Muscle of arm (tissue), 1 donor: ENCODE measurements at regions not wholly inside any gene's neighbourhood (a gene's known extent, or its start where the extent isn't known, plus 50 kb on each side); places are given as distances from the start of the nearest gene placed in this dataset.
A peak's percentile ranks its signal among the peaks of the same experiment; 100 is the strongest.
"Not testable (repeated sequence)": the region's sequence is repeated elsewhere in the genome, so short reads cannot be mapped to it uniquely, and the experiment has no call there.

Experiments
- DNase-seq: peaks from one replicate; pipeline ENCODE4 v3.0.0-alpha.2; 2013

DNA sequence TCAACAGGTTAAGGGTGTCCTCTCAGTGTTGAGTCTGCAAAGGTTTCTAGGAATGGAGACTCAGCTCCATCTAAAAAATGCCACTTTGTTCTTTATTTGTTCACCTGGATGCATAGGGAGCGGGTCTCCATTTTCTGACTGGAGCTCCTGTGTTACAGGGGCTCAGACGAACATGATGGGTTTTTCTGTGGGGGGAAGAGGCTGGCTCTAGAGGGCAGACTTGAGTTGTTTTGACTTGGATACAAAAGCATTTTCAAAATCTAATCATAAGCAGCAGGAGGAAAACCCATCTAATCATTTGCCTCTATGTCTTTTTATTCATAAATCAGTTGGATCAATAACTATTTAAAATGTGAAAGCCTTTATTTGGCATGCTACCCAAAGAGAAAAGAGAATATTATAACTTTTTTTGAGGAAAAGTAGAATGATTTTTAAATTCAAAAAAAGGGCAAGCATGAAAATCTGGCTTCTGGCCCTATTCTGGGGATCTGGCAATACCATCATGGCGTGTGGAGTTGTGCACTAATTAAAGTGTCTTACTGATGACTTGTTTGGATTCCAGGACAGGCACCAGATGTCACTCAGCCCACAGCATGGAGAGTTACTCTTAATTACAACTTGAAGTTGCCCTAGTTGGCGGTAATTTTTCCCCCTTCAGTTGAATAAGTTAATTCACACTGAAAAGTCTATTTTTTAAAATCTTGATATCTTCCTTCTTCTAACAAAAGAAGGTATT, 594.9 kb downstream of the REEP3 start:
- DNase-seq: peak; percentile 5

DNA sequence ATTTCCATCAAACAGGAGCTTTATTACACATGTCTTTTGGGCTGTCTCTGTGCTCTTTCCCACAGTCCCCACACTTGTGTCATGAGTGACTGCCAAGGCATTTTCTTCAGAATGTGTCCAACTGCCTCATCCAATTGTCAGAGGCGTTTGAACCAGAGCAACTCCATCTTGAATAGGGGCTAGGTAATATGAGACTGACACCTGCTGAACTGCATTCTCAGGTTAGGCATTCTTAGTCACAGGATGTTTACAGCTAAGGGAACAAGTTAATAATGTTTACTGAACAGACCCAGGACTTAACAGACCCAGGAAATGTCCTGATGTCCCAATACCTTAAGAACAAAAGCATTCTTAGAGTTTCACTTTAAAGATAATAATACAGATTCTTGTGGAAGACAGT, 595.5 kb downstream of the REEP3 start:
- DNase-seq: no peak

DNA sequence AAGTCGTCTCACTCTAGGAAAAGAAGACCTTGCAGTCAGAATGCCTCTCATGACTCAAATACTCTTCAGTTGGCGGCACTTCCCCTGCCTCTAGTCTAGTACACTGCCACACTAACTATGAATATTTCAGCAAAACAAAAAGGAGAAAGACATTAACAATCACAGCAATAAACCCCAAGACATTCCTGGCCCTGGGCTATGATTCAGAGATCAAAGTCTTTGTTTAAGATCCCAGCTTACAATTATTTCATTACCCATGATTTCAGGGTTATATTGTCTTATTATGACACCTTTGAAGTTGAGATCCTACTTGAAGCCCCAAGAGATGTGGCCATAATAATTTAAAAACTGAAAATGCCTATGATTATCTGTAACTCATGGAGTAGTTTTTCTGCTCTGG, 597.5 kb downstream of the REEP3 start:
- no peak for DNase-seq

- not testable (repeated sequence) for DNase-seq
These were observed 599.2 kb downstream of the REEP3 start for GRCh38 chr10:64120301-64120980.

DNA sequence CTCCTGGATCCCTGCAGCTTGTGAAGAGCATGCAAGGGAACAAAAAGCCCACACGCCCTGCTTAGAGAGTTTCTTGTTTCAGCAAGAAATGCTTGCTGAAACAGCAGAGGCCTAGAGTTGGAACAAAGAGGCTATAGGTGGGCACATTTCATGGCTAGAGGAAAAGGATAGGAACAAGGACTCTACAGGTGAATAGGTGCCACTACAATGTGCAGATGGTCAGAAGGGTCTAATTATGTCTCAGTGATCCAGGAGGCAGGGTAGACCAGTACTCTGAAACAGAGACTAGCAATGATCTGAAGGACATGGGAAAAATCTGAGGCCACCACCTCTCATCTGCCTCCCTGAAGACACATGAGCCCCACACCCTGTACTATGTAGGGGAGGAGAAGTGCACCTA, 609.0 kb downstream of the REEP3 start:
- no peak for DNase-seq

GRCh38 chr10:64134676-64135075, 613.5 kb downstream of the REEP3 start:
- DNase-seq: no peak

- no peak for DNase-seq
These were observed 621.2 kb downstream of the REEP3 start for GRCh38 chr10:64142395-64142794.

GRCh38 chr10:64148607-64149006, 627.4 kb downstream of the REEP3 start:
- peak; percentile 35 for DNase-seq

DNA sequence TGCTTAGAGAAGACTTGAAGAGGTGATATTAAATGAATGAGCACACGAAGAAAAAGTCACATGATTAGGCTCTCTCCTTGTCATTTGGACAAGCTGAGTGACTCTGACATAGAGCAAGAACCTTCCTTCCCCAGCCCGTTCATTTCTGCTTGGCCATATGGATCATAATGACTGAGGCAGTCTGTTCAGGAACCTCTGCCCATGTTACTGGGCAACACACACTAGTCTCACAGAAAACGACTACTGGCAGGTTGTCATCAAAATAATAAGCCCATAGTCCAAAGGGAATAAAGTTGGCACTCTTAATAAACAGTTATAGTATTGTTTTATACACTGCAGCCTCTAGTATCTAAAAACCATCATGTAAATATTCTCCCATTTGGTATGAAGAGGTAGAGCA, 635.0 kb downstream of the REEP3 start:
- no peak for DNase-seq

DNA sequence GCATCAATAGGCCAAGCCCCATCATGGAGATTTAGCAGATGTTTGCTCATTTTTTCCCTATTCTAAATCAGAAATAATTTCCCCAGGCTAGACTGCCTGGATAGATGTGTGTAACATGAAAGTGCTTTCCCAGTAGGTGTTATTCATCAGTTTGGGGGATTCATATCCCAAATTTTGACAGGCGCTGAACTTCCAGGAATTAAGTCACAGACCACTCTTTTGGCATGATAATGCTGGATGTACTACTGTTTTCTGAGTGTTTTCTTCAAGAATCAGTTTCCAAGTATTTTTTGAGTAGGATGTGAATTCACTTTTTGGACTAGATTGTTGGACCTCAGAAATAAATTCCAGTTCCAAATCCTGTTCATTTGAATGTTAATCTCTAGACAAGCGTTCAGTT, 637.4 kb downstream of the REEP3 start:
- peak; percentile 7 for DNase-seq

- DNase-seq: no peak
These were observed 639.0 kb downstream of the REEP3 start for GRCh38 chr10:64159910-64160872.

- no peak for DNase-seq
These were observed 649.6 kb downstream of the REEP3 start for GRCh38 chr10:64170791-64171190.

- no peak for DNase-seq
These were observed 652.6 kb downstream of the REEP3 start for GRCh38 chr10:64173826-64174225.

- DNase-seq: no peak
These were observed 653.6 kb downstream of the REEP3 start for GRCh38 chr10:64174666-64175255.

DNA sequence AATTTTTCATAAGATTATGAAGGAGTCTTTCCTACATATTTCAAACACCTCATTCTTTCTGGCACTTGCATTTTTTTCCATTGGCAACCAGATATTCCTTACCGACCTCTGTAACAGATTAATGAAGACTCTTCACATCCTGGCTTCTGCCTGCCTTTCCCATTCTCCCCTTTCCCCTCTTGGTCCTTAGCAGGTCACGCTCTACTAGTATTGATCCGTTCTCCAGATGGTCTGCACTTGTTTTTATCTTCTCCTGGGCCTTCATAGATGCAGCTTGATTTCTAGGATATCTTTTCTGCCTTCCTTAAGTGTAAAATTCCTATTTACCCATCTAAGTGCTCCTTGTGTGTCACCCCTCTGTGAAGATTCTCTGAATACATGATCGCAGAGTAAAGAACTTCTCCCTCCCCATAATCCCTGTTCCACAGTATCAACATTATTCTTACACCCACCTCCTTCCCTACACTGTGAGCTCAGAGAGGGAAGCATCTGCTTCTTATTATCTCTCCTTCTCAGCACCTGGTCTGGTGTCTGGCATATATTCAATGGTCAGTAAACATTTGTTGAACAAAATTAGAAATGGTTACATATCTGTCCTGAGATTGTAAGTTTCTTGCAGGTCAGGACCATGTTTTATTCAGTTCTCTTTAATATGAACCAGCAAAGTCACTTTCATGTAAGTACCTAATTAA, 654.2 kb downstream of the REEP3 start:
- peak; percentile 12 for DNase-seq

GRCh38 chr10:64182671-64183070, 661.5 kb downstream of the REEP3 start:
- no peak for DNase-seq

- DNase-seq: no peak
These were observed 670.1 kb downstream of the REEP3 start for GRCh38 chr10:64191286-64191685.

DNA sequence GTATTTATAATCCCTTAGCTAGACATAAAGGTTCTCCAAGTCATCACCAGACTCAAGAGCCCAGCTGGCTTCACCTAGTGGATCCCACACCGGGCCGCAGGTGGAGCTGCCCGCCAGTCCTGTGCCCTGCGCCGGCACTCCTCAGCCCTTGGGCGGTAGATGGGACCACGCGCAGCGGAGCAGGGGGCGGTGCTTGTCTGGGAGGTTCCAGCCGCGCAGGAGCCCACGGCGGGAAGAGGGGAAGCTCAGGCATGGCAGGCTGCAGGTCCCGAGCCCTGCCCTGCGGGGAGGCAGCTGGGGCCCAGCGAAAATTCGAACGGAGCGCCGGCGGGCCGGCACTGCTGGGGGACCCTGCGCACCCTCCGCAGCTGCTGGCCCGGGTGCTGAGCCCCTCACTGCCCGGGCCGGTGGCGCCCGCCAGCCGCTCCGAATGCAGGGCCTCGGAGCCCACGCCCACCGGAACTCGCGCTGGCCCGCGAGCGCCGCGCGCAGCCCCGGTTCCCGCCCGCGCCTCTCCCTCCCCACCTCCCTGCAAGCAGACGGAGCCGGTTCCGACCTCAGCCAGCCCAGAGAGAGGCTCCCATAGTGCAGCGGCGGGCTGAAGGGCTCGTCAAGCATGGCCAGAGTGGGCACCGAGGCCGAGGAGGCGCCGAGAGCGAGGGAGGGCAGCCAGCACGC, 675.6 kb downstream of the REEP3 start:
- DNase-seq: no peak

DNA sequence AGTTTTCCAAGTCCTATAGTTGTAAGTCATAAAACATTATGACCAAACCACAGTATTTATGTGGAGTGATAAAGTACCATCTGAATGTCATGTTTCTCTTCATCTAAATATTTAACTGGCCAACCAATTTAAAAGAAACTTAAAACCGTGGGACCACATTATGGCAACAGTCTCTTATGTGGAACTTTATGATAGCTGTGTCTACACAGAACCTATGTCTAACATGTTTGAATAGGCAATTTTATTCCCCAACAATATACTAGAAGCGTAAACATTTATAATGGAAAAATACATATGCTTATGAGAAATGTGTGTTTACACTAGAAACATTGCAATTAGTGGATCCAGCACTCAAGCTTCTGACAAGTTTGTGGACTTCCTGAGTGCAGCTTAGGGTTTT, 680.7 kb downstream of the REEP3 start:
- DNase-seq: no peak

GRCh38 chr10:64204504-64204903, 683.3 kb downstream of the REEP3 start:
- not testable (repeated sequence) for DNase-seq

GRCh38 chr10:64206409-64206808, 685.2 kb downstream of the REEP3 start:
- no peak for DNase-seq
